ENCODE measurements at regions not wholly inside any gene's neighbourhood (a gene's known extent, or its start where the extent isn't known, plus 50 kb on each side); places are given as distances from the start of the nearest gene placed in this dataset.

GRCh38 chr4:63308697-63309096, 1100.6 kb downstream of the TECRL start:
- TF ChIP-seq POLR2A (IDR thresholded peaks at IDR 0.05) (no peak), POLR2AphosphoS5 (IDR thresholded peaks at IDR 0.05; ENCODE audit: insufficient read depth in 1 of 2, low read depth in 1 of 2) (no peak)
- TF ChIP-seq, protein P1, sequence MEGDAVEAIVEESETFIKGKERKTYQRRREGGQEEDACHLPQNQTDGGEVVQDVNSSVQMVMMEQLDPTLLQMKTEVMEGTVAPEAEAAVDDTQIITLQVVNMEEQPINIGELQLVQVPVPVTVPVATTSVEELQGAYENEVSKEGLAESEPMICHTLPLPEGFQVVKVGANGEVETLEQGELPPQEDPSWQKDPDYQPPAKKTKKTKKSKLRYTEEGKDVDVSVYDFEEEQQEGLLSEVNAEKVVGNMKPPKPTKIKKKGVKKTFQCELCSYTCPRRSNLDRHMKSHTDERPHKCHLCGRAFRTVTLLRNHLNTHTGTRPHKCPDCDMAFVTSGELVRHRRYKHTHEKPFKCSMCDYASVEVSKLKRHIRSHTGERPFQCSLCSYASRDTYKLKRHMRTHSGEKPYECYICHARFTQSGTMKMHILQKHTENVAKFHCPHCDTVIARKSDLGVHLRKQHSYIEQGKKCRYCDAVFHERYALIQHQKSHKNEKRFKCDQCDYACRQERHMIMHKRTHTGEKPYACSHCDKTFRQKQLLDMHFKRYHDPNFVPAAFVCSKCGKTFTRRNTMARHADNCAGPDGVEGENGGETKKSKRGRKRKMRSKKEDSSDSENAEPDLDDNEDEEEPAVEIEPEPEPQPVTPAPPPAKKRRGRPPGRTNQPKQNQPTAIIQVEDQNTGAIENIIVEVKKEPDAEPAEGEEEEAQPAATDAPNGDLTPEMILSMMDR (IDR thresholded peaks at IDR 0.05), result no peak
- H3K9me3 ChIP-seq, result no peaks in the 10 kb centered on the region
- H3K36me3 ChIP-seq, result no peaks in the 10 kb centered on the region
- H3K27me3 ChIP-seq, result no peaks in the 10 kb centered on the region
- H3K27ac ChIP-seq, result no peak overlapping the region
- intact Hi-C loops (cut with DNase I), result no loop called here
- H3K4me1 ChIP-seq, result no peaks in the 10 kb centered on the region
- H3K4me3 ChIP-seq, result no peak overlapping the region
- no peak for DNase-seq (ENCODE audit: extremely low spot score in 2 of 2)

DNA sequence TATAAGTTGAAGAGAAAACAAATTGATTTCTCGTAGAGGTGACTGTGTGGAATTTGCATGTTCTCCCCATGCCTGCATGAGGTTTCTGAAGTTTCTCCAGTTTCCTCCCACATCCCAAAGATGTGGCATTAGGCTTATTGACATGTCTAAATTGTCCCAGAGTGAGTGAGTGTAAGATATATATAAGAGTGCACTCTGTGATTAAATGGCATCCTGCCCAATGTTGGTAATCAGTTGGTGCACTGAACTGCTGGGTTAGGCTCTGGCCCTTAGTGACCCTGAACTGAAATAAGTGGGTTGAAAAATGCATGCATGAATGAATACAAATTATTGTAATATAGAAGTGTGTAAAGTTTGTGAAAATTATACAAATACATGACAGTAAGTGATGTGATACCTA, 1106.5 kb downstream of the TECRL start:
- H3K9me3 ChIP-seq, result no peaks in the 10 kb centered on the region
- TF ChIP-seq, protein P1 (IDR thresholded peaks at IDR 0.05), result no peak
- H3K27me3 ChIP-seq, result no peaks in the 10 kb centered on the region
- intact Hi-C loops (cut with DNase I), result no loop called here
- no peak for DNase-seq (ENCODE audit: extremely low spot score in 2 of 2)
- no peak overlapping the region for H3K4me3 ChIP-seq
- H3K4me1 ChIP-seq, result no peaks in the 10 kb centered on the region
- no peaks in the 10 kb centered on the region for H3K36me3 ChIP-seq
- no peak overlapping the region for H3K27ac ChIP-seq

DNA sequence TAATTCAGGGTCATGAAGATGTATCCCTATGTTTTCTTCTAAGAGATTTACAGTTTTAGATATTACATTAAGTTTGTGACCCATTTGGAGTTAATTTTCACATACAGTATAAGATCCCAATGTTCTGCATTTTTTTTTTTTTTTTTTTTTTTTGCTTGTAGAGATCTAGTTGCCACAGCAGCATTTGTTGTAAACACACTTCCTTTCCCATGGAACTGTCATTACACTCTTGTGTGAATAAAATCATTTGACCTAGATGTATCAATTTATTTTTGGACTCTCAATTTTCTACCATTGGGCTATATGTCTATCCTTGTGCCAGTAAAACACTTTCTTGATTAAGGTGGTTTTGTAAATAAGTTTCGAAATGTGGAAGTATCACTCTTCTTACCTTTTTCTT, 1107.2 kb downstream of the TECRL start:
- H3K9me3 ChIP-seq, result no peaks in the 10 kb centered on the region
- intact Hi-C loops (cut with DNase I), result no loop called here
- no peak for DNase-seq (ENCODE audit: extremely low spot score in 2 of 2)
- H3K27me3 ChIP-seq, result no peaks in the 10 kb centered on the region
- no peaks in the 10 kb centered on the region for H3K4me1 ChIP-seq
- H3K4me3 ChIP-seq, result no peak overlapping the region
- TF ChIP-seq POLR2A (IDR thresholded peaks at IDR 0.05) (no peak), POLR2AphosphoS5 (IDR thresholded peaks at IDR 0.05; ENCODE audit: insufficient read depth in 1 of 2, low read depth in 1 of 2) (no peak)
- TF ChIP-seq, protein P1 (IDR thresholded peaks at IDR 0.05), result no peak
- H3K27ac ChIP-seq, result no peak overlapping the region
- H3K36me3 ChIP-seq, result no peaks in the 10 kb centered on the region

DNA sequence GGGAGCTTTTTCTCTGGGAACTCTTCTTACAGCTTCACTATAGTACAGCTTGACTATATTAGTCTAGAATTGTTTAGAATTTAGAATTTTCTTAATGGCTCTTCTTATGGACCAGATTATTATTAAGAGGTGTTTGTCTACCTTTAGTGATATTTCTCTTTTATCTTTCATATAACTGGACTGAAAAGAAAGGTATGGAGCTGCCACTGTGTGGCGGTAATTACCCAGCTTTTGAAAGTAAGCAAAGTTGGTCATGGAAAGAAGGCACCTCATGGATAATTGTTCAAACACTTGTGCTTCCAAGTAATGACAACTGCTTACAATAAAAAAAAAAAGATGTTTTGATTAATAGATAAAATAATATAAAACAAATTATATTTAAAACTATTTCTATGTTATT, 1112.5 kb downstream of the TECRL start:
- Histone ChIP-seq H3K9me3 (no peaks in the 10 kb centered on the region), H3K4me1 (no peaks in the 10 kb centered on the region), H3K27ac (no peak overlapping the region), H3K36me3 (no peaks in the 10 kb centered on the region), H3K4me3 (no peak overlapping the region), H3K27me3 (no peaks in the 10 kb centered on the region)
- intact Hi-C loops (cut with DNase I), result no loop called here
- TF ChIP-seq, protein P1 (IDR thresholded peaks at IDR 0.05), result no peak
- TF ChIP-seq POLR2A (IDR thresholded peaks at IDR 0.05) (no peak), POLR2AphosphoS5 (IDR thresholded peaks at IDR 0.05; ENCODE audit: insufficient read depth in 1 of 2, low read depth in 1 of 2) (no peak)
- DNase-seq (ENCODE audit: extremely low spot score in 2 of 2), result no peak

DNA sequence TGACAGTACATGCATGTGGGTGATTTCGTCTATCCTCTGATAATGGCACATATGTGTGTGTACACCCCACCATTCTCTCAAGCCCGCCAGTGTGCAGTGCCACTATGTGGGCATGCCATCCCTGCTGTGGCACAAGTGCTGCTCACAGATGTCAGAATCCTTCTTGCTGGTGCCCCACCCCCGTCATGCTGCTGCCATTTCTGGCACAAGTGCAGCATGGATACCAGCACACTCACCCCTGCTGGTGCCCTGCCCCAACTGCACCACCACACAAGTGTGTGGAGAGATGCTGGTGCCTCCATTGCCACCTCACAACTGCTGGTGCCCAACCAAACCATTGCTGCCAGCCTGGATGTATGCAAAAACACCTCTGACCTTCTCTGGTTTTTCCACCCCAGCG, 1133.8 kb downstream of the TECRL start:
- Histone ChIP-seq H3K27me3 (no peaks in the 10 kb centered on the region), H3K4me3 (no peak overlapping the region), H3K36me3 (no peaks in the 10 kb centered on the region), H3K27ac (no peak overlapping the region), H3K9me3 (no peaks in the 10 kb centered on the region), H3K4me1 (no peaks in the 10 kb centered on the region)
- intact Hi-C loops (cut with DNase I), result no loop called here
- DNase-seq (ENCODE audit: extremely low spot score in 2 of 2), result no peak
- TF ChIP-seq, protein P1 (IDR thresholded peaks at IDR 0.05), result no peak
- TF ChIP-seq POLR2AphosphoS5 (IDR thresholded peaks at IDR 0.05; ENCODE audit: insufficient read depth in 1 of 2, low read depth in 1 of 2) (no peak), POLR2A (IDR thresholded peaks at IDR 0.05) (no peak)
